HFF-Myc (cell line): ENCODE measurements at regions not wholly inside any gene's neighbourhood (a gene's known extent, or its start where the extent isn't known, plus 50 kb on each side); places are given as distances from the start of the nearest gene placed in this dataset.
A peak's percentile ranks its signal among the peaks of the same experiment; 100 is the strongest.

Experiments used
- DNase-seq: peaks from one replicate; pipeline ENCODE4 v3.0.0-alpha.2; 2011; ENCODE audit warnings: low read depth; ENCODE audit errors: extremely low read depth
- H3K4me3 ChIP-seq: replicated peaks from 2 replicates; pipeline ENCODE4 v1.5.1; 2011; ENCODE audit warnings: low read depth, mild to moderate bottlenecking, control low read depth, low read length
- CTCF ChIP-seq: IDR thresholded peaks from 2 replicates; pipeline ENCODE4 v1.5.1; 2012; ENCODE audit warnings: mild to moderate bottlenecking, low read depth, low read length, control low read depth; ENCODE audit errors: missing control alignments

GRCh38 chr18:73693091-73693490 is 454.5 kb downstream of the FBXO15 start:
- DNase-seq, result no peak
- no peak for TF ChIP-seq CTCF
- H3K4me3 ChIP-seq, result no peak overlapping the region

GRCh38 chr18:73691624-73692023 is 456.0 kb downstream of the FBXO15 start:
- no peak for DNase-seq
- TF ChIP-seq CTCF, result no peak
- H3K4me3 ChIP-seq, result no peak overlapping the region; the same call in 1 of the 2 replicates

- DNase-seq, result peak; percentile 86
- H3K4me3 ChIP-seq, result peak overlapping the region; percentile 19
- no peak for TF ChIP-seq CTCF
Measured at GRCh38 chr18:73691118-73691517, 456.5 kb downstream of the FBXO15 start.

GRCh38 chr18:73690222-73690621 is 457.4 kb downstream of the FBXO15 start:
- DNase-seq, result no peak
- no peak for TF ChIP-seq CTCF
- peak overlapping the region; percentile 19 for H3K4me3 ChIP-seq

- no peak for DNase-seq
Measured at GRCh38 chr18:73688851-73689711, 458.6 kb downstream of the FBXO15 start.

GRCh38 chr18:73688161-73688560 is 459.5 kb downstream of the FBXO15 start:
- no peak overlapping the region for H3K4me3 ChIP-seq
- TF ChIP-seq CTCF, result no peak
- no peak for DNase-seq

More at GRCh38 chr18:73688851-73689711, 458.6 kb downstream of the FBXO15 start:
- TF ChIP-seq CTCF, result no peak
- H3K4me3 ChIP-seq, result peak overlapping the region; percentile 19; the same call in 1 of the 2 replicates
